GM18520 (cell line): ENCODE measurements at regions not wholly inside any gene's neighbourhood (a gene's known extent, or its start where the extent isn't known, plus 50 kb on each side); places are given as distances from the start of the nearest gene placed in this dataset.

Experiments used
- ATAC-seq: cut with Tn5 transposase; IDR thresholded peaks from one replicate; pipeline ENCODE4 v1.9.1; 2021; ENCODE audit not compliant: unreplicated experiment

GRCh38 chr11:15534266-15534665 lies 419.5 kb downstream of the INSC start:
- no peak for ATAC-seq

- ATAC-seq, result no peak
These were observed 420.7 kb downstream of the INSC start for GRCh38 chr11:15535414-15535813.

- ATAC-seq, result no peak
These were observed 421.7 kb downstream of the INSC start for GRCh38 chr11:15536438-15536837.

- no peak for ATAC-seq
These were observed 424.9 kb downstream of the INSC start for GRCh38 chr11:15539645-15540044.

- no peak for ATAC-seq
These were observed 426.4 kb downstream of the INSC start for GRCh38 chr11:15541079-15541478.

GRCh38 chr11:15544353-15544752 lies 429.6 kb downstream of the INSC start:
- ATAC-seq, result no peak

GRCh38 chr11:15547685-15548084 lies 433.0 kb downstream of the INSC start:
- no peak for ATAC-seq

- no peak for ATAC-seq
These were observed 437.5 kb downstream of the INSC start for GRCh38 chr11:15551901-15552851.

- no peak for ATAC-seq
These were observed 440.4 kb downstream of the INSC start for GRCh38 chr11:15555161-15555560.

GRCh38 chr11:15557457-15558230 lies 442.9 kb downstream of the INSC start:
- ATAC-seq, result no peak

- ATAC-seq, result no peak
These were observed 443.9 kb downstream of the INSC start for GRCh38 chr11:15558513-15559181.

GRCh38 chr11:15560689-15561467 lies 446.2 kb downstream of the INSC start:
- no peak for ATAC-seq

GRCh38 chr11:15562230-15562629 lies 447.5 kb downstream of the INSC start:
- no peak for ATAC-seq

GRCh38 chr11:15563054-15563453 lies 448.3 kb downstream of the INSC start:
- ATAC-seq, result no peak

- no peak for ATAC-seq
These were observed 451.2 kb downstream of the INSC start for GRCh38 chr11:15565880-15566279.

GRCh38 chr11:15568440-15568839 lies 453.7 kb downstream of the INSC start:
- ATAC-seq, result no peak

- no peak for ATAC-seq
These were observed 454.7 kb downstream of the INSC start for GRCh38 chr11:15569305-15570025.

- no peak for ATAC-seq
These were observed 460.7 kb downstream of the INSC start for GRCh38 chr11:15575409-15575808.

- ATAC-seq, result no peak
These were observed 462.0 kb downstream of the INSC start for GRCh38 chr11:15576769-15577168.

GRCh38 chr11:15577519-15577918 lies 462.8 kb downstream of the INSC start:
- no peak for ATAC-seq
